ENCODE measurements at regions not wholly inside any gene's neighbourhood (a gene's known extent, or its start where the extent isn't known, plus 50 kb on each side); places are given as distances from the start of the nearest gene placed in this dataset.

- Histone ChIP-seq H3K36me3 (ENCODE audit: low read depth) (no peaks in the 10 kb centered on the region), H3K4me1 (ENCODE audit: low read depth) (no peaks in the 10 kb centered on the region), H3K9me3 (no peaks in the 10 kb centered on the region), H3K4me3 (no peak overlapping the region)
- DNase-seq (no peak), ATAC-seq (no peak)
- intact Hi-C loops (cut with DNase I, micrococcal nuclease): no loop called here
- no peak for TF ChIP-seq CTCF (IDR thresholded peaks at IDR 0.05)
Measured at GRCh38 chr6:11894212-11894611, 115.6 kb upstream of the ADTRP start.

- no peak for TF ChIP-seq CTCF (IDR thresholded peaks at IDR 0.05)
- DNase-seq: no peak
- Histone ChIP-seq H3K9me3 (no peaks in the 10 kb centered on the region), H3K36me3 (ENCODE audit: low read depth) (no peaks in the 10 kb centered on the region), H3K4me1 (ENCODE audit: low read depth) (no peaks in the 10 kb centered on the region), H3K4me3 (no peak overlapping the region)
- intact Hi-C loops (cut with DNase I, micrococcal nuclease): no loop called here
- ATAC-seq: no peak
Measured at GRCh38 chr6:11891547-11891946, 112.9 kb upstream of the ADTRP start.

- no peak for DNase-seq
- ATAC-seq: no peak
- Histone ChIP-seq H3K4me3 (no peak overlapping the region), H3K36me3 (ENCODE audit: low read depth) (no peaks in the 10 kb centered on the region), H3K4me1 (ENCODE audit: low read depth) (no peaks in the 10 kb centered on the region), H3K9me3 (no peaks in the 10 kb centered on the region)
- intact Hi-C loops (cut with DNase I, micrococcal nuclease): no loop called here
- no peak for TF ChIP-seq CTCF (IDR thresholded peaks at IDR 0.05)
Measured at GRCh38 chr6:11890849-11891248, 112.2 kb upstream of the ADTRP start.

GRCh38 chr6:11890209-11890608, 111.6 kb upstream of the ADTRP start:
- H3K36me3 ChIP-seq (ENCODE audit: low read depth): no peaks in the 10 kb centered on the region
- ATAC-seq: no peak

GRCh38 chr6:11889572-11889971, 111.0 kb upstream of the ADTRP start:
- Histone ChIP-seq H3K4me3 (no peak overlapping the region), H3K36me3 (ENCODE audit: low read depth) (no peaks in the 10 kb centered on the region), H3K9me3 (no peaks in the 10 kb centered on the region), H3K4me1 (ENCODE audit: low read depth) (no peaks in the 10 kb centered on the region)
- ATAC-seq (no peak), DNase-seq (no peak)
- TF ChIP-seq CTCF (IDR thresholded peaks at IDR 0.05): no peak
- intact Hi-C loops (cut with DNase I, micrococcal nuclease): no loop called here

More at GRCh38 chr6:11890209-11890608, 111.6 kb upstream of the ADTRP start:
- H3K9me3 ChIP-seq: no peaks in the 10 kb centered on the region
- H3K4me1 ChIP-seq (ENCODE audit: low read depth): no peaks in the 10 kb centered on the region
- TF ChIP-seq CTCF (IDR thresholded peaks at IDR 0.05): no peak
- H3K4me3 ChIP-seq: no peak overlapping the region
- intact Hi-C loops (cut with DNase I, micrococcal nuclease): no loop called here
- DNase-seq: no peak

- Histone ChIP-seq H3K4me1 (ENCODE audit: low read depth) (no peaks in the 10 kb centered on the region), H3K4me3 (no peak overlapping the region), H3K9me3 (no peaks in the 10 kb centered on the region), H3K36me3 (ENCODE audit: low read depth) (no peaks in the 10 kb centered on the region)
- TF ChIP-seq CTCF (IDR thresholded peaks at IDR 0.05): no peak
- intact Hi-C loops (cut with DNase I, micrococcal nuclease): no loop called here
- DNase-seq: no peak
- ATAC-seq: no peak
Measured at GRCh38 chr6:11888727-11889126, 110.1 kb upstream of the ADTRP start.
